ENCODE measurements at regions not wholly inside any gene's neighbourhood (a gene's known extent, or its start where the extent isn't known, plus 50 kb on each side); places are given as distances from the start of the nearest gene placed in this dataset.

- Histone ChIP-seq H3K27ac (no peak overlapping the region), H3K4me3 (no peak overlapping the region), H3K27me3 (no peaks in the 10 kb centered on the region), H3K36me3 (no peaks in the 10 kb centered on the region), H3K4me1 (no peaks in the 10 kb centered on the region), H3K9me3 (no peaks in the 10 kb centered on the region)
- DNase-seq (ENCODE audit: low spot score in 2 of 2) = no peak
- TF ChIP-seq POLR2AphosphoS5 (IDR thresholded peaks at IDR 0.05) = no peak
- no peak for TF ChIP-seq CTCF (IDR thresholded peaks at IDR 0.05)
- TF ChIP-seq POLR2A (IDR thresholded peaks at IDR 0.05) = no peak
- 73% methylated on average over 5 of the region's 5 CpGs for WGBS
Measured at GRCh38 chr4:111847296-111848008, 297.8 kb upstream of the FAM241A start.

- WGBS = 55% methylated on average over 1 of the region's 1 CpG
- Histone ChIP-seq H3K27me3 (no peaks in the 10 kb centered on the region), H3K4me3 (no peak overlapping the region), H3K27ac (no peak overlapping the region), H3K9me3 (no peaks in the 10 kb centered on the region), H3K4me1 (no peaks in the 10 kb centered on the region), H3K36me3 (no peaks in the 10 kb centered on the region)
- DNase-seq (ENCODE audit: low spot score in 2 of 2) = no peak
- TF ChIP-seq CTCF (IDR thresholded peaks at IDR 0.05) = no peak
- TF ChIP-seq POLR2AphosphoS5 (IDR thresholded peaks at IDR 0.05) = no peak
- no peak for TF ChIP-seq POLR2A (IDR thresholded peaks at IDR 0.05)
- no peak for TF ChIP-seq EP300 (IDR thresholded peaks at IDR 0.05)
Measured at GRCh38 chr4:111849746-111850284, 295.4 kb upstream of the FAM241A start.

- Histone ChIP-seq H3K27me3 (peaks cover 3% of the 10 kb centered on the region), H3K36me3 (no peaks in the 10 kb centered on the region), H3K4me1 (no peaks in the 10 kb centered on the region), H3K9me3 (no peaks in the 10 kb centered on the region), H3K4me3 (no peak overlapping the region), H3K27ac (no peak overlapping the region)
- DNase-seq (ENCODE audit: low spot score in 2 of 2) = no peak
- 0% methylated on average over 1 of the region's 1 CpG for WGBS
- TF ChIP-seq EP300 (IDR thresholded peaks at IDR 0.05) = no peak
- no peak for TF ChIP-seq POLR2AphosphoS5 (IDR thresholded peaks at IDR 0.05)
- peak; percentile 40 to 55 for TF ChIP-seq CTCF (IDR thresholded peaks at IDR 0.05)
- no peak for TF ChIP-seq POLR2A (IDR thresholded peaks at IDR 0.05)
Measured at GRCh38 chr4:111854494-111855087, 290.7 kb upstream of the FAM241A start.

GRCh38 chr4:111855308-111855707, 289.9 kb upstream of the FAM241A start:
- Histone ChIP-seq H3K27ac (no peak overlapping the region), H3K4me3 (no peak overlapping the region), H3K4me1 (no peaks in the 10 kb centered on the region), H3K36me3 (no peaks in the 10 kb centered on the region), H3K27me3 (peaks cover 3% of the 10 kb centered on the region), H3K9me3 (no peaks in the 10 kb centered on the region)
- no peak for DNase-seq (ENCODE audit: low spot score in 2 of 2)
- TF ChIP-seq EP300 (IDR thresholded peaks at IDR 0.05) (no peak), POLR2AphosphoS5 (IDR thresholded peaks at IDR 0.05) (no peak), CTCF (IDR thresholded peaks at IDR 0.05) (no peak), POLR2A (IDR thresholded peaks at IDR 0.05) (no peak)
- 65% methylated on average over 1 of the region's 1 CpG for WGBS

- no peak for TF ChIP-seq POLR2A (IDR thresholded peaks at IDR 0.05)
- no peak for TF ChIP-seq EP300 (IDR thresholded peaks at IDR 0.05)
- no peak for TF ChIP-seq CTCF (IDR thresholded peaks at IDR 0.05)
- TF ChIP-seq POLR2AphosphoS5 (IDR thresholded peaks at IDR 0.05) = no peak
- Histone ChIP-seq H3K4me3 (no peak overlapping the region), H3K36me3 (no peaks in the 10 kb centered on the region), H3K4me1 (no peaks in the 10 kb centered on the region), H3K9me3 (no peaks in the 10 kb centered on the region), H3K27ac (no peak overlapping the region), H3K27me3 (no peaks in the 10 kb centered on the region)
- WGBS = 39% methylated on average over 4 of the region's 4 CpGs
- no peak for DNase-seq (ENCODE audit: low spot score in 2 of 2)
Measured at GRCh38 chr4:111864066-111864465, 281.2 kb upstream of the FAM241A start.

Measured in suprapubic skin (tissue), 4 donors.